ENCODE measurements at regions not wholly inside any gene's neighbourhood (a gene's known extent, or its start where the extent isn't known, plus 50 kb on each side); places are given as distances from the start of the nearest gene placed in this dataset.

DNA sequence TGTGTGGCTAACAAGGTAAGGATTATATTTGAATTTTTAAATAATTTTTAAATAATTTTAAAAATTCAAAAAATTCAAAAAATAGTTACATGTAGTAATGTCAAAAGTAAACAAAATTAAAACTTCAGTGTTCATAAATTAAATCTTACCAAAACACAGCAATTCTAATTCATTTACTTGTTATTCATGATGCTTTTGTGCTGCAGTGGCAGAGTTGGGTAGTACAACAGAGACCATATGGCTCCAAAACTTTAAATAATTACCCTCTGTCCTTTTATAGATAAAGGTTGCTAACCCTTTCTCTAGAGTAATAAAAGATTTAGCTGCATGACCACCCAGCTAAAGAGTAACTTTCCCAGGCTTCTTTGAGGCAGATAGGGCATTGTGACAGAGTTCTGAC, 1355.6 kb downstream of the FSTL5 start:
- no peak for DNase-seq (ENCODE audit: low spot score in 2 of 2)
- intact Hi-C loops (cut with DNase I; ENCODE audit: low total_unique reads): no loop called here
- H3K4me3 ChIP-seq (ENCODE audit: low read depth, poor library complexity, severe bottlenecking): no peak overlapping the region
- TF ChIP-seq POLR2A (IDR thresholded peaks at IDR 0.05): no peak
- TF ChIP-seq, protein P1, sequence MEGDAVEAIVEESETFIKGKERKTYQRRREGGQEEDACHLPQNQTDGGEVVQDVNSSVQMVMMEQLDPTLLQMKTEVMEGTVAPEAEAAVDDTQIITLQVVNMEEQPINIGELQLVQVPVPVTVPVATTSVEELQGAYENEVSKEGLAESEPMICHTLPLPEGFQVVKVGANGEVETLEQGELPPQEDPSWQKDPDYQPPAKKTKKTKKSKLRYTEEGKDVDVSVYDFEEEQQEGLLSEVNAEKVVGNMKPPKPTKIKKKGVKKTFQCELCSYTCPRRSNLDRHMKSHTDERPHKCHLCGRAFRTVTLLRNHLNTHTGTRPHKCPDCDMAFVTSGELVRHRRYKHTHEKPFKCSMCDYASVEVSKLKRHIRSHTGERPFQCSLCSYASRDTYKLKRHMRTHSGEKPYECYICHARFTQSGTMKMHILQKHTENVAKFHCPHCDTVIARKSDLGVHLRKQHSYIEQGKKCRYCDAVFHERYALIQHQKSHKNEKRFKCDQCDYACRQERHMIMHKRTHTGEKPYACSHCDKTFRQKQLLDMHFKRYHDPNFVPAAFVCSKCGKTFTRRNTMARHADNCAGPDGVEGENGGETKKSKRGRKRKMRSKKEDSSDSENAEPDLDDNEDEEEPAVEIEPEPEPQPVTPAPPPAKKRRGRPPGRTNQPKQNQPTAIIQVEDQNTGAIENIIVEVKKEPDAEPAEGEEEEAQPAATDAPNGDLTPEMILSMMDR (IDR thresholded peaks at IDR 0.05): no peak

DNA sequence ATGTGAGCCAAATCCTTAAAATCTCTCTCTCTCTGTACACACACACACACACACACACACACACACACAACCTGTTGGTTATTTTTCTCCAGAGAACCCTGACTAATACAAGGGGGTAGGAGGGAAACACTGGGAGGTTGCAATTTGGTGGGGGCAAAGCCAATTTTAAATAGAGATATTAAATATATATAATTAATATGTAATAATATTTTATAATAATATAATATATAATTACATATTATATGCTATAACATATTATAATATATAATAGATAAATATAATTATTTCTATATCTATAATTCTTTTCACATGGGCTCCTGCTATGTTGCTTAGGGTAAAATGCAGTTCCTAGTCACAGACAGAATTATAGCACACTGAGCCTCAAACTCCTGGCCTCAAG, 1354.2 kb downstream of the FSTL5 start:
- DNase-seq (ENCODE audit: low spot score in 2 of 2): no peak
- no peak overlapping the region for H3K4me3 ChIP-seq (ENCODE audit: low read depth, poor library complexity, severe bottlenecking)
- no peak for TF ChIP-seq POLR2A (IDR thresholded peaks at IDR 0.05)
- TF ChIP-seq, protein P1 (IDR thresholded peaks at IDR 0.05): no peak
- intact Hi-C loops (cut with DNase I; ENCODE audit: low total_unique reads): no loop called here

DNA sequence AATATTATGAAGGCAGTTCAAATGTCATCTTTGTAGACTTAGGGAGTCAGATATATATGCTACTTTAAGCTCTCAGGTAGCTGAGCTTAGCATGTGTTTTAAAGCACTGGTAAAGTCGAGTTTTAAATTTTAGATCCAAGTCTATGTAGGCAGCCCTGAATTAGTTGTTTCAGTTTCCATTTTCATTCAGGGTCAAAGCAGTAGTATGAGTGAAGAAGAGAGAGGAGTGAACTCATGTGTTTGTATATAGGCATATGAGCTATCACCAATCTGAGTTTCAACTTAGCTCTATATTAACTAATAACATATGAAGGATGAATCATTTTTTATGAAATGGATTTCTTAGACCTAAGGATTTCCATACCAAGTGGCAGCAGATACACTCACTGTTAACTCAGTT, 1353.4 kb downstream of the FSTL5 start:
- TF ChIP-seq POLR2A (IDR thresholded peaks at IDR 0.05): no peak
- TF ChIP-seq, protein P1 (IDR thresholded peaks at IDR 0.05): no peak
- 45 to 54% methylated on average over 1 of the region's 1 CpG for WGBS, 2 donors
- intact Hi-C loops (cut with DNase I; ENCODE audit: low total_unique reads): no loop called here
- no peak for DNase-seq (ENCODE audit: low spot score in 2 of 2)
- H3K4me3 ChIP-seq (ENCODE audit: low read depth, poor library complexity, severe bottlenecking): no peak overlapping the region

DNA sequence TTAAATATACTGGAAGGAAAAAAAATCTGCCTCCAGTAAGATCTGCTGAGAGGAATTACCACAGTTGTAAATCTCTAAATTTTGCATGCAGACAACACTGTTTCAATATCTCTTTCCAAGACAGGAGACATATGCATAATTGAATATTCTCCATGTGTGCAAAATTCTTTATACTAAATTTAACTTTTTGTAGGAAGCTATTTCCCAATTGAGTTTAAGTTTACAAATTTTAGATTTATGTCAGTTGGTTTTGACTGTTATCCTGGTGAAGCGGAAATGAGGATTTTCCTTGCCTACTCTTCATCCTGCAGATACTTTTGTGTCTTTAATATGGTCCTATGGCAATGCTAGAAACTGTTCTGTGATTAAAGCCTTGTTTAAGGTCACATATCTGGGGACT, 1352.9 kb downstream of the FSTL5 start:
- DNase-seq (ENCODE audit: low spot score in 2 of 2): no peak
- WGBS, 2 donors: 67 to 74% methylated on average over 1 of the region's 1 CpG
- intact Hi-C loops (cut with DNase I; ENCODE audit: low total_unique reads): no loop called here
- TF ChIP-seq POLR2A (IDR thresholded peaks at IDR 0.05): no peak
- TF ChIP-seq, protein P1 (IDR thresholded peaks at IDR 0.05): no peak
- H3K4me3 ChIP-seq (ENCODE audit: low read depth, poor library complexity, severe bottlenecking): no peak overlapping the region

DNA sequence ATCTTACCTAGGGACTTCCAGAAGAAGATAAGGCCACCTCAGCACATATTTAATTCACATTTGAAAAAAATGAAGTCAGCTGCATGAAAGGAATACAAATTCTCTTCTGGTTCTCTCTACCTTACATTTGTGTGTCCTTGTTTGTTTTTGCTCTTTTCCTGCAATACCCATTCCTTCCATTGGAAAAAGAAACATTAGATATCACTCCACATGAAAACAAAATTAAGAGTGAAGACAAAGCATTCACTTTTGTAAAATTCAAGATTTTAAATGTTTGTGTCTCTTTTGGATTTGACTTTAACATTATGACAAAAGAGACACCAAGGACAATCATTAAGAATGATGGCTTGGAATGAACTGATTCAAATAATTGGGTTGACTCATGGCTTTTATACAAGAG, 1351.8 kb downstream of the FSTL5 start:
- TF ChIP-seq, protein P1 (IDR thresholded peaks at IDR 0.05): no peak
- TF ChIP-seq POLR2A (IDR thresholded peaks at IDR 0.05): no peak
- intact Hi-C loops (cut with DNase I; ENCODE audit: low total_unique reads): no loop called here
- H3K4me3 ChIP-seq (ENCODE audit: low read depth, poor library complexity, severe bottlenecking): no peak overlapping the region
- DNase-seq (ENCODE audit: low spot score in 2 of 2): no peak

DNA sequence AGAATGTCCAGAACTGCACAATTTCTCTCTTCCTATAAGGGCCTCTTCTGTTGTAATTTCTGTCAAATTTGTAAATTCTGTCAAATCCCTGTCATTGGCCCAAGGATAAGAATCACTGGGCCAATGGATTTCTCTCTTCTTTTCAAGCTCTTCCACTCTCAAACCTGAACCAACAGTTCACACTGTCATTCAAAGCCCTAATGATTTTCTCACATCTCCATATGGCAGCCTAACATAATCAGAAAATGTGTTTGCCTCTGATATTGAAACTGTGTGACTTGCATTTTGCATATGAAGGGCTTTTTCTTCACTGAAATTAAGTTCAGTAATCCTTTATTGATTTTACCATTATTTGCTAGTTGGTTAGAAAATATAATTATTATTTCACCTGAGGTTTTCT, 1349.1 kb downstream of the FSTL5 start:
- TF ChIP-seq POLR2A (IDR thresholded peaks at IDR 0.05): no peak
- TF ChIP-seq, protein P1 (IDR thresholded peaks at IDR 0.05): no peak
- DNase-seq (ENCODE audit: low spot score in 2 of 2): no peak
- H3K4me3 ChIP-seq (ENCODE audit: low read depth, poor library complexity, severe bottlenecking): no peak overlapping the region
- intact Hi-C loops (cut with DNase I; ENCODE audit: low total_unique reads): no loop called here

All from lower leg skin (tissue), 4 donors.